ENCODE measurements at regions not wholly inside any gene's neighbourhood (a gene's known extent, or its start where the extent isn't known, plus 50 kb on each side); places are given as distances from the start of the nearest gene placed in this dataset.
"Not testable (repeated sequence)": the region's sequence is repeated elsewhere in the genome, so short reads cannot be mapped to it uniquely, and the experiment has no call there.

- H3K27ac ChIP-seq: no peak overlapping the region
- H3K4me3 ChIP-seq (ENCODE audit: low read depth, low read length): no peak overlapping the region
- no peak for DNase-seq
- H3K27me3 ChIP-seq (replicated peaks): no peaks in the 10 kb centered on the region
- H3K36me3 ChIP-seq (replicated peaks): no peaks in the 10 kb centered on the region
- TF ChIP-seq, protein P1, sequence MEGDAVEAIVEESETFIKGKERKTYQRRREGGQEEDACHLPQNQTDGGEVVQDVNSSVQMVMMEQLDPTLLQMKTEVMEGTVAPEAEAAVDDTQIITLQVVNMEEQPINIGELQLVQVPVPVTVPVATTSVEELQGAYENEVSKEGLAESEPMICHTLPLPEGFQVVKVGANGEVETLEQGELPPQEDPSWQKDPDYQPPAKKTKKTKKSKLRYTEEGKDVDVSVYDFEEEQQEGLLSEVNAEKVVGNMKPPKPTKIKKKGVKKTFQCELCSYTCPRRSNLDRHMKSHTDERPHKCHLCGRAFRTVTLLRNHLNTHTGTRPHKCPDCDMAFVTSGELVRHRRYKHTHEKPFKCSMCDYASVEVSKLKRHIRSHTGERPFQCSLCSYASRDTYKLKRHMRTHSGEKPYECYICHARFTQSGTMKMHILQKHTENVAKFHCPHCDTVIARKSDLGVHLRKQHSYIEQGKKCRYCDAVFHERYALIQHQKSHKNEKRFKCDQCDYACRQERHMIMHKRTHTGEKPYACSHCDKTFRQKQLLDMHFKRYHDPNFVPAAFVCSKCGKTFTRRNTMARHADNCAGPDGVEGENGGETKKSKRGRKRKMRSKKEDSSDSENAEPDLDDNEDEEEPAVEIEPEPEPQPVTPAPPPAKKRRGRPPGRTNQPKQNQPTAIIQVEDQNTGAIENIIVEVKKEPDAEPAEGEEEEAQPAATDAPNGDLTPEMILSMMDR (IDR thresholded peaks at IDR 0.05; ENCODE audit: low read depth, low read length, missing control alignments): no peak
- in situ Hi-C loops (cut with HindIII; ENCODE audit: low pct_ligation_motif_present, low sequenced_read_pairs): no loop called here
These were observed 459.9 kb upstream of the RORB start for GRCh38 chr9:74037274-74037673.

- Histone ChIP-seq H3K36me3 (replicated peaks) (no peaks in the 10 kb centered on the region), H3K4me3 (ENCODE audit: low read depth, low read length) (no peak overlapping the region), H3K27me3 (replicated peaks) (no peaks in the 10 kb centered on the region), H3K27ac (no peak overlapping the region)
- DNase-seq: no peak
- TF ChIP-seq, protein P1 (IDR thresholded peaks at IDR 0.05; ENCODE audit: low read depth, low read length, missing control alignments): no peak
- in situ Hi-C loops (cut with HindIII; ENCODE audit: low pct_ligation_motif_present, low sequenced_read_pairs): no loop called here
These were observed 455.5 kb upstream of the RORB start for GRCh38 chr9:74041588-74041987.

DNA sequence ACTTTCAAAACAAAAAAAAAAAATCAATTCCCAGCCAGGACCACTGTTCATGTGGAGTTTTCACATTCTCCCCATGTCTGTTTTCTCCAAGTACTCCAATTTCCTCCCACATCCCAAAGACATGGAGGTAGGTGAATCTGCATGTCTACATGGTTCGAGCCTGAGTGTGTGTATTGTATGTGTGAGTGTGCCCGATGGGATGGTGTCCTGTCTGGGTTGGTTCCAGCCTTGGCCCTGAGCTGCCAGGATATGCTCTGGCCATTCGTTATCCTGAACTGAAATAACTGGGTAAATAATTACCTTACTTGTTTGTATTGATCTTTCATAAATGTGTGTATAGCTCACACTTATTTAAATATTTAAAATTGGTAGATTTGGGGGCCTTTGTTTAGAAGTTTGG, 452.3 kb upstream of the RORB start:
- in situ Hi-C loops (cut with HindIII; ENCODE audit: low pct_ligation_motif_present, low sequenced_read_pairs): no loop called here
- Histone ChIP-seq H3K27me3 (replicated peaks) (no peaks in the 10 kb centered on the region), H3K4me3 (ENCODE audit: low read depth, low read length) (no peak overlapping the region), H3K27ac (no peak overlapping the region), H3K36me3 (replicated peaks) (no peaks in the 10 kb centered on the region)
- TF ChIP-seq, protein P1 (IDR thresholded peaks at IDR 0.05; ENCODE audit: low read depth, low read length, missing control alignments): no peak
- DNase-seq: no peak

DNA sequence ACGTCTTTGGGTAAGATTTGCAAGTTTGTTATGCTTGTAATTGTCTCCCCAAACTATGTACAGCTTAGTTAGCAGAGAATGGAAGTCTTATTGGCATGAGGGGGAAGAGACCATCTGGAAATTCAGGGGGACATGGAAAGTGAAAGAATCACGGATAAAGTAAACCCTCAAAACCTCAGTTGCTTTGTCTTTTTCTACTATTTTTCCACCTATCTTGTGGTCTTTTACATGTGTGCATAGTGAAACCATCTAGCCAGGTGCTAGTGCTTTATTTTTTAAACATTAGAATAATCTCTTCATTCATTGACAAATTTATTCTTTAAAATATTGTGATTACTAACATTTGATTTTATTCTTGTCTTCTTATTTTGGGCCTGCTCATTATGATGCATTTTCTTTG, 441.1 kb upstream of the RORB start:
- DNase-seq: no peak
- in situ Hi-C loops (cut with HindIII; ENCODE audit: low pct_ligation_motif_present, low sequenced_read_pairs): no loop called here
- TF ChIP-seq, protein P1 (IDR thresholded peaks at IDR 0.05; ENCODE audit: low read depth, low read length, missing control alignments): no peak
- Histone ChIP-seq H3K4me3 (ENCODE audit: low read depth, low read length) (no peak overlapping the region), H3K27ac (no peak overlapping the region), H3K27me3 (replicated peaks) (no peaks in the 10 kb centered on the region), H3K36me3 (replicated peaks) (no peaks in the 10 kb centered on the region)

- H3K27me3 ChIP-seq (replicated peaks); H3K36me3 ChIP-seq (replicated peaks); H3K4me3 ChIP-seq (ENCODE audit: low read depth, low read length); DNase-seq; in situ Hi-C loops (cut with HindIII; ENCODE audit: low pct_ligation_motif_present, low sequenced_read_pairs); H3K27ac ChIP-seq: not testable (repeated sequence)
These were observed 440.1 kb upstream of the RORB start for GRCh38 chr9:74057051-74057450.

DNA sequence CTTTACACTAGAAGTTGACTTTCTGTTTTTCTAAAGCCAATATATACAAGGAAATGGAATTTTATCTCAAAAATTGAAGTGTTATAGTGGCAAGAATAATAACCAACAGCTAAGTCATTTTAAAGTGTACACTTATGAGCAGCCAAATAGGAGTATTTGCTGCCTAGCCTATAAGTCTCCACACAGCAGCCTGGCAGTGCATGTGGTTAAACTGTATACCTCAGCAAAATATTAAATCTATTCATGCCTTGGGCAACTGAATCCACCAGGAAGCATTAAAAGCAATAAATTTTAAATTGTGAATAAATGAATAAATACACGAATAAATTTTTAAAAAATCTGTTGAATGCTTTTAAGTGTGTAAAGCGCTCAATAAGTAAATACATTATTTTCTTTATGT, 432.4 kb upstream of the RORB start:
- no peaks in the 10 kb centered on the region for H3K36me3 ChIP-seq (replicated peaks)
- DNase-seq: no peak
- TF ChIP-seq, protein P1 (IDR thresholded peaks at IDR 0.05; ENCODE audit: low read depth, low read length, missing control alignments): no peak
- in situ Hi-C loops (cut with HindIII; ENCODE audit: low pct_ligation_motif_present, low sequenced_read_pairs): no loop called here
- H3K4me3 ChIP-seq (ENCODE audit: low read depth, low read length): no peak overlapping the region
- no peak overlapping the region for H3K27ac ChIP-seq
- no peaks in the 10 kb centered on the region for H3K27me3 ChIP-seq (replicated peaks)

All from brain microvascular endothelial cell (primary cell).